Fibroblast of villous mesenchyme (primary cell): ENCODE measurements at regions not wholly inside any gene's neighbourhood (a gene's known extent, or its start where the extent isn't known, plus 50 kb on each side); places are given as distances from the start of the nearest gene placed in this dataset.
A peak's percentile ranks its signal among the peaks of the same experiment; 100 is the strongest.

Source experiments
- DNase-seq: peaks from one replicate; pipeline ENCODE4 v3.0.0-alpha.2; 2010; ENCODE audit warnings: low read depth
- H3K4me3 ChIP-seq: 2 replicates; pipeline ENCODE4 v1.5.1; 2011; ENCODE audit warnings: low read depth, mild to moderate bottlenecking, low read length
- CTCF ChIP-seq: IDR thresholded peaks from 2 replicates; pipeline ENCODE4 v1.5.1; 2012; ENCODE audit warnings: low read depth, mild to moderate bottlenecking, low read length; ENCODE audit not compliant: insufficient read depth

DNA sequence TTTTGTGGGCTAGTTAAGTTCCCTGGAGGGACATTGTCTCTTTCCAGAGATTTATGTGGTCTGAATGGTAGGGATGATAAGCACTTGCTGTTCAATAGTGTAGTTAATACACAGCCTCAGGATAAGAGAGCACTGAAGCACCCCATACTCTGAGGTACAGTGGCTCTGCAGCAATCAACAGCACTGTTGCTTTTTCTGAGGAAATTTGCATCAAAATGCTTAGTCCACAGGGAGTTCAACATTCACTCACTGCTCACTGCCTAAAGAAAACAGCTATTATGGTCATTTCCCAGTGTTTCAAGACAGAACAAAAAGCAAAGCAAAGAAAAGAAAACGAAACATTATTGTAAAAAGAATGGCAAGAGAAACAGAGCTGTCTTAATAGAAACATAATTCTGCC is 441.9 kb downstream of the PLOD2 start:
- no peak for TF ChIP-seq CTCF
- DNase-seq, result no peak
- no peak overlapping the region for H3K4me3 ChIP-seq

- DNase-seq, result no peak
- no peak for TF ChIP-seq CTCF
- H3K4me3 ChIP-seq, result no peak overlapping the region
These were observed 439.6 kb downstream of the PLOD2 start for GRCh38 chr3:145721273-145721805.

DNA sequence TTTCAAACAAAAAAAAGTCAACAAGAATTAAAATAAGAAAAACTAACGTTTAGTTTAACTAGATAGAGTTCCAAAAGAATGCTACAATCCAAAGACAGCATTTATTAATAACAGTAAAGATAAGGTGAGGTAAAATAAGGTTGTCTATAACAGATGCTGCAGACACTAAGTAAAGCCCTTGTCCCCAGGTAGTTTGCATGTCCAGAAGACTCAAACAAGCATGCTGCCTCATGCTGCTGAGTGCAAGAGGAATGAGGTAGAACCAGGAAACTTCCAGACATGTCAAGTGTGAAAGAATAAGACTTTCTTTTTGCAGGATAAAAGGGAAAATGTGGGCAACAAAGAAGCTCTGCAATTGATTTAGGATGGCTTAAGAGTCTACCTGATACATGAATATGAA is 439.2 kb downstream of the PLOD2 start:
- H3K4me3 ChIP-seq, result no peak overlapping the region
- no peak for DNase-seq
- TF ChIP-seq CTCF, result no peak

GRCh38 chr3:145727476-145727875 is 433.5 kb downstream of the PLOD2 start:
- no peak overlapping the region for H3K4me3 ChIP-seq
- DNase-seq, result no peak
- TF ChIP-seq CTCF, result no peak

GRCh38 chr3:145735631-145736030 is 425.4 kb downstream of the PLOD2 start:
- no peak for TF ChIP-seq CTCF
- peak; percentile 33 for DNase-seq
- no peak overlapping the region for H3K4me3 ChIP-seq

DNA sequence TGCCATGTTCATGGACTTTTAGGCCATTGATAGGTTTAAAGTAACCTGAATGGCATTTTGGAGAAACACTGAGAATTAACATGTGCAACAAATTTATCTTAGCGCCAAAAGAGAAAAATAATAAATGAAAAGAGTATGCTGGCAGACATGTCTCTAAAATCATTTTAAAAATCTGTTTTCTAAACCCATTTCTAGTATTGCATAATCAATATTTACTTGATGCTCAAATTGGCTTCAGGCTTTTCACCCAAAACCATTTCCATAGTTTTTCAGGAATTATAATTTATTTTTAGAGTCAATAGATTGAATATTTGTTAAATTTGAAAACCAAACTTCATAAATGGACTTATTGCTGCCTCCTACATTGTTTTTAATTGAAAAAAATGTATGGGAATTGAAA is 423.0 kb downstream of the PLOD2 start:
- DNase-seq, result no peak
- no peak for TF ChIP-seq CTCF

DNA sequence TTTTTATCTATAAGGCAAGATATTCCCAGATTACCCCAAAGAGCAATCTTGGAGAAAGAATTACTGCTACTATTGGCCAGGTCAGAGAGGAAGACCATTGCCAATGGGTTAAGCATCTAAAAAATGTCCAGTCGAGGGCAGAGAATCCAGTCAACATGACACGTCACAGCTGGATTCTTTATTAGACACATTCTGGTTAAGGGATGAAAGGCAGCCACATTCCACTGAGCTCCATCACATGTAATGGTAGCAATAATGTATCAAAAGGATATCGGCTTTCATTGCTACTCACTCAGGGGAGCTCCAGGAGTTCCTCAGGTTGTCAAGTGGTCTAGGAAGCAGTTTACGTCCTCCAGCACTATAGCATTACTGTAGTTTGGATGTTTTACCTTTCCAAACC is 421.1 kb downstream of the PLOD2 start:
- H3K4me3 ChIP-seq, result no peak overlapping the region
- no peak for TF ChIP-seq CTCF
- DNase-seq, result no peak

More for the DNA sequence above, 423.0 kb downstream of the PLOD2 start:
- no peak overlapping the region for H3K4me3 ChIP-seq
